ENCODE measurements at regions not wholly inside any gene's neighbourhood (a gene's known extent, or its start where the extent isn't known, plus 50 kb on each side); places are given as distances from the start of the nearest gene placed in this dataset.

DNA sequence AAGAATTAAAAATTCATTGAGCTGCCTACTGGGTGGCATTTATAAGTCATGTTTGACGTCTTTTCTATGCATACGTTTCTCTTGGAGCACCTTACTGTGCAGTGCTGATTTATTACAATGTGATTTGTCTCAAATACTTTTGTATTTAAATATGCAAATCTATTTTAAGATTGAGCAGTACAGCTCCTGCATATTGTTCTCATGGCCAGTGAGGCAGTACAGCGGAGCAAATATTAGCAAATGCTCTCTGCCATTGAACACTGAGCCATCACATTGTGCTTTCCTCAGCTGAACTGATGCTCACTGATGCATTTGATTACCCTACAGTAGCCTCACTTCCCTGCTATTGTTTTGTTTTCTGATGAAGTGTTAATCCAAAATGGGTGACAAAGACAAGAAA lies 149.6 kb downstream of the HTR1A start:
- H3K4me3 ChIP-seq: no peak overlapping the region
- H3K4me1 ChIP-seq: no peaks in the 10 kb centered on the region
- TF ChIP-seq POLR2A (IDR thresholded peaks at IDR 0.05): no peak
- TF ChIP-seq, protein P1, sequence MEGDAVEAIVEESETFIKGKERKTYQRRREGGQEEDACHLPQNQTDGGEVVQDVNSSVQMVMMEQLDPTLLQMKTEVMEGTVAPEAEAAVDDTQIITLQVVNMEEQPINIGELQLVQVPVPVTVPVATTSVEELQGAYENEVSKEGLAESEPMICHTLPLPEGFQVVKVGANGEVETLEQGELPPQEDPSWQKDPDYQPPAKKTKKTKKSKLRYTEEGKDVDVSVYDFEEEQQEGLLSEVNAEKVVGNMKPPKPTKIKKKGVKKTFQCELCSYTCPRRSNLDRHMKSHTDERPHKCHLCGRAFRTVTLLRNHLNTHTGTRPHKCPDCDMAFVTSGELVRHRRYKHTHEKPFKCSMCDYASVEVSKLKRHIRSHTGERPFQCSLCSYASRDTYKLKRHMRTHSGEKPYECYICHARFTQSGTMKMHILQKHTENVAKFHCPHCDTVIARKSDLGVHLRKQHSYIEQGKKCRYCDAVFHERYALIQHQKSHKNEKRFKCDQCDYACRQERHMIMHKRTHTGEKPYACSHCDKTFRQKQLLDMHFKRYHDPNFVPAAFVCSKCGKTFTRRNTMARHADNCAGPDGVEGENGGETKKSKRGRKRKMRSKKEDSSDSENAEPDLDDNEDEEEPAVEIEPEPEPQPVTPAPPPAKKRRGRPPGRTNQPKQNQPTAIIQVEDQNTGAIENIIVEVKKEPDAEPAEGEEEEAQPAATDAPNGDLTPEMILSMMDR (IDR thresholded peaks at IDR 0.05): no peak
- DNase-seq: no peak
- H3K27ac ChIP-seq: no peak overlapping the region
- H3K9me3 ChIP-seq: no peaks in the 10 kb centered on the region
- H3K36me3 ChIP-seq: no peaks in the 10 kb centered on the region
- no peaks in the 10 kb centered on the region for H3K27me3 ChIP-seq

DNA sequence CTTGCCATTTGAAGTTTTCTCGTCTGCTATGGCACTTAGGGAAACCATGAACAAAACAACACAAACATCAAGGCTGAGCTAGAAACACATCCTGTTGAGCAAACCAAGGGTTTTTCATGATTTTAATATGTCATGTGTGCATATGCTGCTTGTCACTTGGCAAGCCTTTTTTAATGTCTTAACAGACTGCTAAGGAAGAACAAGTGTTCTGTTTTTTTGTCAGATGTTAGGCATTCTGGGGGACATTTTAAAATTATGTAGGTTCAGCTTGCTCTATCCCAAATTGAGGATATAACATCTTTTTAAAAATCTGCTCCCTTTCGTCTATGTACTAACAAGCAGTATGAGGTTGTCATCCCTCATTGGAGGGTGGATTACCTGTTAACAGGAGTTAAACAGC lies 150.3 kb downstream of the HTR1A start:
- no peak overlapping the region for H3K4me3 ChIP-seq
- no peak for TF ChIP-seq POLR2A (IDR thresholded peaks at IDR 0.05)
- TF ChIP-seq, protein P1 (IDR thresholded peaks at IDR 0.05): no peak
- H3K4me1 ChIP-seq: no peaks in the 10 kb centered on the region
- no peaks in the 10 kb centered on the region for H3K36me3 ChIP-seq
- no peaks in the 10 kb centered on the region for H3K27me3 ChIP-seq
- no peak overlapping the region for H3K27ac ChIP-seq
- no peaks in the 10 kb centered on the region for H3K9me3 ChIP-seq
- no peak for DNase-seq

DNA sequence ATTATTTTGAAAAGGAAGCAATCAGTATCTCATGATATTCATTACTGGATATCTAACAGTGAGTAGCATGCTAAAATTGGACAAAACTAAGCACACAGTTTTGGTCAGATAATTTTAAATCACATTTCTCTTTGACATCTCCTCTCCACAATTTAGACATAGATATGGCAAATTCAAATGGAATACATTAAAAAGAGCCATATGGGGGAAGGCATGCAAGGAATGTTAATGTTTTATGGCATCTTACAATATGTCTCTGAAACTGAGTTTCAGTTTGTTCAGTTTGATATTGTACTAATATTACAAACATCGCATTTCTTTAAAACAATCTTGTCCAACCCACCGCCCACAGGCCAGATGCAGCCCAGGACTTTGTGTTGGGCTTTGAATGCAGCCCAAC lies 151.0 kb downstream of the HTR1A start:
- Histone ChIP-seq H3K27ac (no peak overlapping the region), H3K9me3 (no peaks in the 10 kb centered on the region), H3K4me1 (no peaks in the 10 kb centered on the region), H3K4me3 (no peak overlapping the region), H3K27me3 (no peaks in the 10 kb centered on the region), H3K36me3 (no peaks in the 10 kb centered on the region)
- TF ChIP-seq, protein P1 (IDR thresholded peaks at IDR 0.05): no peak
- TF ChIP-seq POLR2A (IDR thresholded peaks at IDR 0.05): no peak
- no peak for DNase-seq

DNA sequence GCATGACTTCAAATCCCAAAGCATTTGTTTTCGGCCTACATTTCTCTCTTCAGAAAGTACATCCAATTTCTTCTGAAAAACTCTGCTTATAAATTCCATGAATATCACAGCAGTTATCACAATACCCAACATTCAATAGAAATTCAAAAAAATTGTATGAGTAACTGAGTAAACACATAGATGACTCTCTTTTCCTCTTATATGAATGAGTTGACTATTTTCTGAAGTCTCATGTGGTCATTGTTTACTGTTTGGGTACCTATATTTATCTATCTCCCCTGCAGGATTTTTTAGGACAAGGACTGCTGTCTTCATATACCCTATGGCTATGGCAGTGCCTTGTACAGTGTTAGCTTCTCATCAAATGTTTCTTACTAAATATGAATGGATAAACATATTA lies 157.1 kb downstream of the HTR1A start:
- H3K27ac ChIP-seq: no peak overlapping the region
- no peaks in the 10 kb centered on the region for H3K9me3 ChIP-seq
- no peaks in the 10 kb centered on the region for H3K36me3 ChIP-seq
- H3K4me1 ChIP-seq: no peaks in the 10 kb centered on the region
- no peaks in the 10 kb centered on the region for H3K27me3 ChIP-seq
- H3K4me3 ChIP-seq: no peak overlapping the region
- no peak for DNase-seq
- no peak for TF ChIP-seq POLR2A (IDR thresholded peaks at IDR 0.05)
- TF ChIP-seq, protein P1 (IDR thresholded peaks at IDR 0.05): no peak

DNA sequence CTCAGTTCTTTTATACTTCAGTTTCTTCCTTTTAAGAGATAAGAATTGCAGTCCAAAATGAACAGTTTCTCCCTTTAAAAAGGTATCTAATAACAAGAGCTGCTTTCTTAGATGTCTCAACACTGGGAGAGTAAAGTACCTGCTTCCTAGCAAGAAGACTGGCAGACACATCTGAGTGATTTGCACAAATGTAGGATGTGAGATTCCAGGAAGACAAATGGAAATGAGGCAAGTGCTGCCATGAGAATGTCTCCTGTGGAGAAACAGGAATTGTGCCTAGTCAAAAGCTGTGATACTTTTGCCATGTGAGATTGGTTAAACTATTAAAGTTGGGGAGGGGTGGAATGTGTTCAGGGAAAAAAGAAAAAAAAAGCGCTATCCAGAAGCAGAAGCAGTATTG lies 159.1 kb downstream of the HTR1A start:
- no peaks in the 10 kb centered on the region for H3K9me3 ChIP-seq
- TF ChIP-seq, protein P1 (IDR thresholded peaks at IDR 0.05): no peak
- no peak for TF ChIP-seq POLR2A (IDR thresholded peaks at IDR 0.05)
- H3K4me1 ChIP-seq: no peaks in the 10 kb centered on the region

DNA sequence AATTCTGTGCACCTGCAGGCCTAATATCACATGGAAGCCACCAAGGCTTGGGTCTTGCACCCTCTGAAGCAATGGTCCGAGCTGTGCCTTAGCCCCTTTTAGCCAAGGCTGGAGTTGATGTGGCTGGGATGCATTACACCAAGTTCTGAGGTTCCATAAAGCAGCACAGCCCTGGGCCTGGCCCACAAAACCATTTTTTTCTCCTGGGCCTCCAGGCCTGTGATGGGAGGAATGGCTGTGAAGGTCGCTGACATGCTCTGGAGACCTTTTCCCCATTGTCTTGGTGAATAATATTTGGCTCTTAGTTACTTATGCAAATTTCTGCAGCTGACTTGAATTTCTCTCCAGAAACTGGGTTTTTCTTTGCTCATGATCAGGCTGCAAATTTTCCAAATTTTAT lies 167.3 kb downstream of the HTR1A start:
- no peaks in the 10 kb centered on the region for H3K27me3 ChIP-seq
- no peak for DNase-seq
- H3K9me3 ChIP-seq: peaks cover 0 to 8% (median 0%) of the 10 kb centered on the region in 4 donors
- H3K4me3 ChIP-seq: no peak overlapping the region
- no peaks in the 10 kb centered on the region for H3K4me1 ChIP-seq
- H3K27ac ChIP-seq: no peak overlapping the region
- H3K36me3 ChIP-seq: no peaks in the 10 kb centered on the region
- no peak for TF ChIP-seq POLR2A (IDR thresholded peaks at IDR 0.05)
- TF ChIP-seq, protein P1 (IDR thresholded peaks at IDR 0.05): no peak

More for the DNA sequence above, 159.1 kb downstream of the HTR1A start:
- no peak overlapping the region for H3K27ac ChIP-seq
- H3K4me3 ChIP-seq: no peak overlapping the region
- no peak for DNase-seq
- no peaks in the 10 kb centered on the region for H3K36me3 ChIP-seq
- no peaks in the 10 kb centered on the region for H3K27me3 ChIP-seq

Measured in Peyer's patch (tissue), 4 donors.